ENCODE measurements at regions not wholly inside any gene's neighbourhood (a gene's known extent, or its start where the extent isn't known, plus 50 kb on each side); places are given as distances from the start of the nearest gene placed in this dataset.

DNA sequence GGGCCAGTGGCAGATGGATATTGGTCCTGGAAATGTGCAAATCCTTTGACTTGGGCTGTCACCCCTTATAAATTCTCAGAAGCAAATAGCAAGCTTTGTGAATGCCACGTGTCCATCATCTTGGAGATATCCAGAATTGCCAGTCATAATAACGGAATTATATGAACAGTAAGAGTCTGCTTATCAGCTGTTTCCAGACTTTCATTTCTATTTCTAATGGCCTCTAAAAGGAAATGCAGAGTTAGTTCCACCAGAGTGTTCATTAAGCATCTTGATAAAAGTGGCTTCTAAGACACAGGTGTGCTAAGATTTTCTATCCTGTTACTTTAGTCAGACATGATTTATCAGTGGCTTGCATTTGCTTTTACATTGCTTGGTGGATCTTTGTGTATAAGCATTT is 87.4 kb downstream of the RAMP3 start:
- TF ChIP-seq, protein P1, sequence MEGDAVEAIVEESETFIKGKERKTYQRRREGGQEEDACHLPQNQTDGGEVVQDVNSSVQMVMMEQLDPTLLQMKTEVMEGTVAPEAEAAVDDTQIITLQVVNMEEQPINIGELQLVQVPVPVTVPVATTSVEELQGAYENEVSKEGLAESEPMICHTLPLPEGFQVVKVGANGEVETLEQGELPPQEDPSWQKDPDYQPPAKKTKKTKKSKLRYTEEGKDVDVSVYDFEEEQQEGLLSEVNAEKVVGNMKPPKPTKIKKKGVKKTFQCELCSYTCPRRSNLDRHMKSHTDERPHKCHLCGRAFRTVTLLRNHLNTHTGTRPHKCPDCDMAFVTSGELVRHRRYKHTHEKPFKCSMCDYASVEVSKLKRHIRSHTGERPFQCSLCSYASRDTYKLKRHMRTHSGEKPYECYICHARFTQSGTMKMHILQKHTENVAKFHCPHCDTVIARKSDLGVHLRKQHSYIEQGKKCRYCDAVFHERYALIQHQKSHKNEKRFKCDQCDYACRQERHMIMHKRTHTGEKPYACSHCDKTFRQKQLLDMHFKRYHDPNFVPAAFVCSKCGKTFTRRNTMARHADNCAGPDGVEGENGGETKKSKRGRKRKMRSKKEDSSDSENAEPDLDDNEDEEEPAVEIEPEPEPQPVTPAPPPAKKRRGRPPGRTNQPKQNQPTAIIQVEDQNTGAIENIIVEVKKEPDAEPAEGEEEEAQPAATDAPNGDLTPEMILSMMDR (IDR thresholded peaks at IDR 0.05): no peak
- no peak for TF ChIP-seq POLR2A (IDR thresholded peaks at IDR 0.05)

All from suprapubic skin (tissue), 3 donors.